Stimulated activated CD4-positive, alpha-beta T cell treated with anti-CD3 and anti-CD28 coated beads, TNF-alpha, amount 100 ng/mL, for 24 hours (primary cell): ENCODE measurements at regions not wholly inside any gene's neighbourhood (a gene's known extent, or its start where the extent isn't known, plus 50 kb on each side); places are given as distances from the start of the nearest gene placed in this dataset.
"Not testable (repeated sequence)": the region's sequence is repeated elsewhere in the genome, so short reads cannot be mapped to it uniquely, and the experiment has no call there.

ENCODE experiments used
- DNase-seq, 3 experiments: peaks; one replicate each; pipeline ENCODE4 v3.0.0-alpha.2; 2020; ENCODE audit warnings: low read depth in 3 of 3

- DNase-seq, result no peak
Observed at GRCh38 chr5:104512063-104512825, 949.7 kb upstream of the NUDT12 start.

- DNase-seq, result no peak
Observed at GRCh38 chr5:104498281-104498680, 935.7 kb upstream of the NUDT12 start.

DNA sequence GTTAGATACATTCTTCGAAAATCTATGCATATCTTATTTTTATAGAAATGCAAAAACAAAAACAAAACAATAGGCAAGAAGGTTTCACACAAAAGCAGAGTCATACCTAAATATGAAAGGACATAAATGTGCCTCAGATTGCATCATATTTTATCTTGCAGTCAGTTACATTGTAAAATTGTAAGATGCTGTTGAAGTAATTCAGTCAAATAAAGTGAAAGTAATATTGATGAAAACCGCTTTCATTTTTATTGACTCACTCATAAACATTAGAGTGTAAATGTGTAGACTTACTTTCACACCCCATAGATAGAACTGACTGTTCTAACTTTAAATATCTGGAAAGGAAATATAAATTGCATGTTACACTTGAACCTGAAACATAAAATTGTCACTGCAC is 931.5 kb upstream of the NUDT12 start:
- DNase-seq, result no peak

GRCh38 chr5:104472811-104473210 is 910.2 kb upstream of the NUDT12 start:
- DNase-seq, result no peak

GRCh38 chr5:104456122-104456521 is 893.5 kb upstream of the NUDT12 start:
- DNase-seq, result no peak

DNA sequence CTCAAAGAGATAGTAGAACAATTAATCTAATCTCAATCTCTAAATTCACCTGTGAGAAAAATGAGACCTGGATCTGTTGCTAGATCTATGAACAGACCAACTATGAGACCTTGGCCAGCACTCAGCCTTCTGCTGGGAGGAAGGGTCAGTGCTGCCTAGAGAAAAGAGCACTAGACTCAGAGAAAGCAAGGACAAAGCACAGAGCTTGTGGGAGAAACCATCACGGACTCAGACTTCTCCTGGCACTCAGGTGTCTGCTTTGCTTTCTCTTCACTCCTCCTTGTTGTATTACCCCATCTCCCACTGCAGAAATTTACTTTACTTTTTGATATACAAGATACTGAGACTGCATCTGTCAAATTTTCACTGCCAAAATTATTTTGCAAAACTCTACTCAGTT is 890.0 kb upstream of the NUDT12 start:
- DNase-seq, result no peak

- not testable (repeated sequence) for DNase-seq
Observed at GRCh38 chr5:104451911-104452310, 889.3 kb upstream of the NUDT12 start.

DNA sequence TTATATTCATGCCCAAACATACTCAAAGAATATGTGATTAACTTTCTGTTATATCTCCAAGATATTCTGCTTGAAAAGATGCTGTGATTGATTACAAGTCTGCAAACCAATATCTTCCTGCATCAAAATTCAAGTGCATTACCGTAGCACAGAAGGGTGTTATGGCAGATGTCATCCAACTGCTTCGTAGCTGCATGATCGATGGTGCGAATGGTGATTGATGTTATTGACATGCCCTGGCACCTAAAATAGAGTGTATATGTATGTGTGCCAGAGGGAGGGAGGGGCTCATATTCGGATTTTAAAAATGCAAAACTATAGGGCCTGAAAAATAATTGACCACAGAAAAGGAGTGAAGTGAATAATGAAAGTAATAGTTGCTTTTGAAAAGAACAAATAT is 882.1 kb upstream of the NUDT12 start:
- no peak for DNase-seq

DNA sequence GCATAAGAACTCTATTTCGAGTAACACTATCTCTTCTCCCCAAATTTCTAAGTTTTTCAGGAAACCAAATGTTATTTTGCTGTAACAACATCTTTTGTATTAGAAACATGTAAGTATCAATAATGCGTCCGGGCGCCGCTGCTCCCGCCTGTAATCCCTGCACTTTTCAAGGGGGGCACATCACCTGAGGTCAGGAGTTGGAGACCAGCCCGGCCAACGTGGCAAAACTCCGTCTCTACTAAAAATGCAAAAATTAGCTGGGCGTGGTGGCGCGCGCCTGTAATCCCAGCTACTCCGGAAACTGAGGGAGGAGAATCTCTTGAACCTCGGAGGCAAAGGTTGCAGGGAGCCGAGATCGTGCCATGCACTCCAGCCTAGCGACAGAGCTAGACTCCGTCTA is 881.1 kb upstream of the NUDT12 start:
- no peak for DNase-seq

DNA sequence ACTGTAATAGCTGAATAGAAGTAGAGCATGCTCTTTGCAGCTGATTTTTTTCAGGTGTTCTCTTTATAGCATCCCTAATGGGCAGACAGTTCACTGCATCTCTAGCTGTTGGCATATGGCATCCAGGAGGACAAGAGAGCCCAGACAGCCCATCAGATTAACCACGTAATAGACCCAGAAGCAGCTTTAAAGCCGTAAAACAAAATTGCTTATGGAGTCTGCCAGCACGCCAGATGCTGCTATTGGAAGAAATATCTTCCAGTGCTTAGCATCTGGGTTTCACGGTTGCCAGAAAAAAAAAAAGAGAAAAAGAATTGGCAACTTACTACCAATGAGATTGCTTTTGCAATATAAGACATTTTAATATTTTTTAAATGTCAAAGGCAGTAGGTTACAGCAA is 869.4 kb upstream of the NUDT12 start:
- DNase-seq, result no peak

DNA sequence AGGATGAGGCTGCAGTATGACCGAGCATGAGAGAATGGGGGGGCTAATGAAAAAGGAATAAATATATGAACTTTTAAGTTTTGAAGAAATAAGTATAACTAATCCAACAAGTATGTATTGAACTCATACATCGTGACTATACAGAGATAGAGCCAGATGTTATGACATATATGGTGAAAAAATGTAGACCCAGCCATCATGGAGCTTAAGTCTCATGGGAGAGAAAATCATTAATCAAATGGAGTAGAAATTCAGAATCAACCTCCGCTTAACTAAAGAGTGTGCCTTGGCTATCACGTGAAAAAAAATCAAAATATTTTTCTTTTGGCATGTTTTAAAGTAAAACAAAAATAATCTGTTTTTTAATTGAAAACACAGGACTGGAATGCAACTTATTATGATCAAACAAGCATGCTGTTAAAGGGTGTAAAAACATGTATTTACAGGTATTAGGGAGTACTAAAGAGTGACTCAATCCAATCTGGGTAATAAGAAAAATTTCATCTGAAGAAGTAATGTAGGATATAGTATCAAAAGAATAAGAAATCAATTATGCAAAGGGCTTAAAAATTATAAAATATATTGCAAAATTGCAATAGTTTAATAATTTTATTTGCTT is 868.5 kb upstream of the NUDT12 start:
- DNase-seq, result no peak

GRCh38 chr5:104429911-104430310 is 867.3 kb upstream of the NUDT12 start:
- no peak for DNase-seq

GRCh38 chr5:104421431-104421830 is 858.8 kb upstream of the NUDT12 start:
- DNase-seq, result no peak

GRCh38 chr5:104418056-104418455 is 855.5 kb upstream of the NUDT12 start:
- no peak for DNase-seq

DNA sequence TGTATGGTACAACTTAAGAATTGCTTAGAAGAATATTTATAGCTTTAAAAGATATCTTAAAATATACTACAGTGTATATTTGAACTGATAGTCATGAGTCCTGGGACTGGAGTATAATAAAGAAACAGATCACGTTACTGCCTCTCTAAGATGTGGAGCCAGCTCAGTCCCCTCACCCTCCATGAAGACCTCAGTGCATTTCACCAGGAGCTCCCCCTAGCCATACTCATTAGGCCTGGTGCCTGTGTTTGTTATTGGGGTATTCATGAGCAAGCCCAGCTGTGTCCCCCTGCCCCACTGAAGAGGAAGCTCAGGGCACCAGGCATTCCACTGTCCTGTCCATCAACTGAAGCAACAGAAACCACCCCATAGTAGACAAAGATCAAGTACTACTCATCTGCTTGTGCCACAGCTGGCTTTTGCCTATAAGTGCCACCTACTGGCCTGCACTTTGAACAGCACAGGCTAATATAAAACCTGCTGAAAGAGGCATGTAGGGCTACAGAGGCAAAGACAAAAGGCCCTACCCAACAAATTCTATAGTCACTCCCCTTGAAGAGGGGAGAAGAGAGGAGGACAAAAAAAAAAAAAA is 850.2 kb upstream of the NUDT12 start:
- no peak for DNase-seq

DNA sequence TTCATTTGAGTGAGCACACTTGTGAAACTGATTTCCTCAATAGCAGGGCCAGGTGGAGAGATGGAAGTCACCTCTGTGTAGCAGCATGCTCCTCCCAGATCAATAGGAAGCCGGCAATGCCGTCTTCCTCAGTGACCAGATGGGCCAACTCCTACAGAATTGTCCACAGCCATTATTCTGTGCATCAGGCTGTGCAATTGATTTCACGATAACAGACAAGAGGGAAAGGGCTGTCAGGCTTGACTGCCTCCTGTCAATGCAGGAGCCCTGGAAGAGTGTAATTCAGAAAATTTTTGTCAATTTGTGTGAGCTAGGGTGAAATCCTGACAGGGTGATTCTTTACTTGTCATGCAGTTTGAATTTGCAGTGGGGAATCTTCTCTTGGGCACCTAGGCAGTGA is 838.4 kb upstream of the NUDT12 start:
- DNase-seq, result no peak

DNA sequence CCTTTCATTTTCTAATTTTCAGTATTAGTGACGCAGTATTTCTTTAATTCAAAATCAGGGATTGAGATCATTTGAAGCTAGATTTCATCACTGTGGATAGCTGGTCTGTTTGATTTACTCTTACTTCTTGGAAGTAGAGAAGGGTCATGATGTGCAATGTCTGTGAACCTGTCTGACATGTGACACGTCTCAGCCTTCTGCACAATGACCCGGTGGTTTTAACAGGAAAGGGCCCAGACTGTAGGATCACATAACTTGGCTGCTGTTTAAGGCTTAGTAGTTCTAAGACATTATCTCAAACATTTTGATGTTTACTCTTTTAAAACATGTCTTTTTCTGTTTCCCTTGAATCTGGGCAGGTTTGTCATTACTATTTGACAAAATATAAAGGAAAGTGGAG is 823.3 kb upstream of the NUDT12 start:
- DNase-seq, result no peak

- DNase-seq, result no peak
Observed at GRCh38 chr5:104375345-104375744, 812.8 kb upstream of the NUDT12 start.

- DNase-seq, result no peak
Observed at GRCh38 chr5:104372796-104373195, 810.2 kb upstream of the NUDT12 start.

- DNase-seq, result no peak
Observed at GRCh38 chr5:104372376-104372775, 809.8 kb upstream of the NUDT12 start.

- DNase-seq, result no peak
Observed at GRCh38 chr5:104370523-104370922, 807.9 kb upstream of the NUDT12 start.

GRCh38 chr5:104367978-104368377 is 805.4 kb upstream of the NUDT12 start:
- no peak for DNase-seq

- DNase-seq, result no peak
Observed at GRCh38 chr5:104363567-104363966, 801.0 kb upstream of the NUDT12 start.
